Kidney (tissue), 13 donors: ENCODE measurements at regions not wholly inside any gene's neighbourhood (a gene's known extent, or its start where the extent isn't known, plus 50 kb on each side); places are given as distances from the start of the nearest gene placed in this dataset.

Experiments used
- DNase-seq, 5 donors: peaks; one replicate each; pipeline ENCODE4 v3.0.0-alpha.2; 2013 to 2020
- FAIRE-seq: peaks from 2 replicates; lab custom pipeline; 2012; peaks lifted over from hg19 to GRCh38; lab: Jason Lieb, UNC
- H3K27ac ChIP-seq, 2 donors: one replicate each; pipeline ENCODE4 v1.7.0; 2013; ENCODE audit warnings: low read depth in 2 of 2, low read length in 2 of 2, inconsistent platforms in 1 of 2
- H3K27me3 ChIP-seq: one replicate; pipeline ENCODE4 v1.7.1; 2013; ENCODE audit warnings: low read length, inconsistent platforms; ENCODE audit not compliant: control insufficient read depth, insufficient read depth
- H3K36me3 ChIP-seq, 3 donors: one replicate each; pipeline versions ENCODE4 v1.7.0 to v1.7.1; 2013; ENCODE audit warnings: low read length in 3 of 3, control low read depth in 1 of 3, inconsistent platforms in 1 of 3; ENCODE audit not compliant: insufficient read depth in 3 of 3, control insufficient read depth in 2 of 3
- H3K4me1 ChIP-seq, 3 donors: one replicate each; pipeline versions ENCODE4 v1.7.0 to v1.7.1; 2013; ENCODE audit warnings: low read length in 3 of 3, inconsistent platforms in 1 of 3, low read depth in 1 of 3; ENCODE audit not compliant: control insufficient read depth in 2 of 3, insufficient read depth in 2 of 3
- H3K4me3 ChIP-seq, 3 donors: one replicate each; pipeline versions ENCODE4 v1.7.0 to v1.8.1; 2013; ENCODE audit warnings: low read length in 3 of 3, control low read depth in 1 of 3, inconsistent platforms in 1 of 3
- H3K9ac ChIP-seq, 3 donors: one replicate each; pipeline versions ENCODE4 v1.7.0 to v1.7.1; 2013; ENCODE audit warnings: low read length in 3 of 3, control low read depth in 1 of 3, inconsistent platforms in 1 of 3
- H3K9me3 ChIP-seq, 3 donors: one replicate each; pipeline versions ENCODE4 v1.7.0 to v1.7.1; 2013; ENCODE audit warnings: low read length in 3 of 3, control low read depth in 1 of 3, inconsistent platforms in 1 of 3; ENCODE audit not compliant: control insufficient read depth in 2 of 3, insufficient read depth in 1 of 3
- intact Hi-C: fragments of 100-400 bp; cut with DNase I; formaldehyde crosslinking; loops from one replicate; pipeline ENCODE4 v1.11.1; 2022
- TF ChIP-seq, protein P1 (sequence below): IDR thresholded peaks from 3 replicates; pipeline ENCODE4 v1.5.1; 2012; ENCODE audit warnings: mild to moderate bottlenecking, moderate library complexity, borderline replicate concordance; ENCODE audit not compliant: insufficient read depth; ENCODE audit errors: extremely low read depth
- donor health status: control.
- donor health status: control.
- donor health status: control.
- donor health status: control.
- donor health status: control.
- donor health status: DM: yes; HTN: yes; CAD: no.
- donor health status: Normal renal cell carcinoma (clear cell type).

GRCh38 chr13:78401873-78402707, 201.3 kb downstream of the POU4F1 start:
- DNase-seq (no peak), FAIRE-seq (no peak)
- H3K9ac ChIP-seq: no peak overlapping the region
- H3K27ac ChIP-seq: no peak overlapping the region
- no peaks in the 10 kb centered on the region for H3K4me1 ChIP-seq
- H3K9me3 ChIP-seq: no peaks in the 10 kb centered on the region
- intact Hi-C loops: no loop called here
- TF ChIP-seq, protein P1, sequence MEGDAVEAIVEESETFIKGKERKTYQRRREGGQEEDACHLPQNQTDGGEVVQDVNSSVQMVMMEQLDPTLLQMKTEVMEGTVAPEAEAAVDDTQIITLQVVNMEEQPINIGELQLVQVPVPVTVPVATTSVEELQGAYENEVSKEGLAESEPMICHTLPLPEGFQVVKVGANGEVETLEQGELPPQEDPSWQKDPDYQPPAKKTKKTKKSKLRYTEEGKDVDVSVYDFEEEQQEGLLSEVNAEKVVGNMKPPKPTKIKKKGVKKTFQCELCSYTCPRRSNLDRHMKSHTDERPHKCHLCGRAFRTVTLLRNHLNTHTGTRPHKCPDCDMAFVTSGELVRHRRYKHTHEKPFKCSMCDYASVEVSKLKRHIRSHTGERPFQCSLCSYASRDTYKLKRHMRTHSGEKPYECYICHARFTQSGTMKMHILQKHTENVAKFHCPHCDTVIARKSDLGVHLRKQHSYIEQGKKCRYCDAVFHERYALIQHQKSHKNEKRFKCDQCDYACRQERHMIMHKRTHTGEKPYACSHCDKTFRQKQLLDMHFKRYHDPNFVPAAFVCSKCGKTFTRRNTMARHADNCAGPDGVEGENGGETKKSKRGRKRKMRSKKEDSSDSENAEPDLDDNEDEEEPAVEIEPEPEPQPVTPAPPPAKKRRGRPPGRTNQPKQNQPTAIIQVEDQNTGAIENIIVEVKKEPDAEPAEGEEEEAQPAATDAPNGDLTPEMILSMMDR: no peak
- no peak overlapping the region for H3K4me3 ChIP-seq
- H3K27me3 ChIP-seq: no peaks in the 10 kb centered on the region
- H3K36me3 ChIP-seq: no peaks in the 10 kb centered on the region

DNA sequence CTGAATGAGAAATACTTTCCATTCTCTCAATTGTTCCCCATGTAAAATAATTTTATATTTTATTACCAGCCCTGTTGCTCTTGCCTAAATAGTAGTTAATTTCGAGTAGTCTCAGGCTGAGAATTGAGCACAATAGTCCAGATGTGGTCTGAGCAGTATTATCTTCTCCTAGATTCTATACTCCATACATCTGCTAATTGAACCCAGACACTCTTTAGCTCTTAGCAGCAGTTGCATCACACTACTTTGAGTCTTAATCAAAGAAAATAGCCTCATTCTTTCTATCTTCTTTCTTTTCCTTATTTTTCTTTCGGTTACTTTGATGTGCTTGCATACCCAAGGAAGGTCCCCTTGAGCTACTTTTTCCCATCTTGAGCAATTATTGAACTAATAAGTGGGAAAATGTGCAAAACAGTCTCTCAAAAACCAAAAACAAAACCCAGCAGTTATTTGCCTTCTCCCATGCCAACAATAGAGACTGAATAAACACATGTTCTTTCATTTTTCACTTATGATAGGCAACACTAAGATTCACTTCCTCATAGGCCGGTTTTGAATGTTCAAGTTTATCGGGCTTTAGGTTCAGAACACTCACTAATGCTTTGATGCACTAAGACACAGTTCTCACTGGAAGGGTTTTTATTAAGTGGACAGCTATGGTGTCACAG, 204.5 kb downstream of the POU4F1 start:
- H3K4me1 ChIP-seq: no peaks in the 10 kb centered on the region
- no peaks in the 10 kb centered on the region for H3K9me3 ChIP-seq
- no peaks in the 10 kb centered on the region for H3K36me3 ChIP-seq
- H3K9ac ChIP-seq: no peak overlapping the region
- FAIRE-seq (no peak), DNase-seq (no peak)
- TF ChIP-seq, protein P1: no peak
- intact Hi-C loops: no loop called here
- no peak overlapping the region for H3K27ac ChIP-seq
- no peak overlapping the region for H3K4me3 ChIP-seq
- H3K27me3 ChIP-seq: no peaks in the 10 kb centered on the region

DNA sequence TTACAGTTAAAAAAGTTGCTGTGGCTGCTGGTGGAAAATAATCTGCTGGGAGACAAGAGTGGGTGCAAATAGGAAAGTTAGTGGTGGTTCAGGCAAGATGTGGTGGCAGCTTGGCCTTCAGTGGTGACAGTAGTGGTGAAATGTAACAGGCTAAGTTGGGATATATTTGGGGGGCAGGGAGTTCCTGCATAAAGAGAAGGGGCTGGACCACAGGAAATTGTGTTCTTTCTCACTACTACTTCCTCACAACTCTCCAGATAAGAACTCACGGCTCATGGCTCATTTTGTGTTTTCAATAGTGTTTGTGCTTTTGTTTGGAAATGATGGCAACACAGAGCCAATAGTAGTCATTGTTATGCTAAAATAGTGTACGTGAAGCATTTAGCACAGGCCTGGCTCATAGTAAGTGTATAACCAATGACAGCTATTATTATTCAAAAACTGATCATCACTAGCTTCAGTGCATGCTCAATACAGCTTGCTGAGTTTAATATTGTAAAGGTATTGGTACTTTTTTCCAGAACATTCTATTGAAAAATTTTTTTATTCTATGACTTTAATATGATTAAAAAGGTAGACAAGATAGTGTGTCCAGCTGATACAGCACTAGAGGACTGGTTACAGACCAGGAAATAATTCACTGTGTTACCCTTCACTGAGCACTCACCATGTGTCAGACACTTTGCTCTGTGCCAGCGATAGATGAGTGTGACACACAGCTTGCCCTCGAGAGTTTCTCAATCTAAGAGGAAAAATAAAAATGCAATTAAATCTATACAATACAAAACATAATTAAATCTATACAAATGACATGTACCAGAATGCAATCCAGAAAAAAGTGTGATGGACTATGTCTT, 209.8 kb downstream of the POU4F1 start:
- TF ChIP-seq, protein P1: no peak
- Histone ChIP-seq H3K27me3 (no peaks in the 10 kb centered on the region), H3K9ac (no peak overlapping the region), H3K27ac (no peak overlapping the region), H3K4me1 (no peaks in the 10 kb centered on the region), H3K9me3 (no peaks in the 10 kb centered on the region), H3K36me3 (no peaks in the 10 kb centered on the region), H3K4me3 (no peak overlapping the region)
- DNase-seq: no peak
- FAIRE-seq: no peak
- intact Hi-C loops: no loop called here
